HG02759 (cell line): ENCODE measurements at regions not wholly inside any gene's neighbourhood (a gene's known extent, or its start where the extent isn't known, plus 50 kb on each side); places are given as distances from the start of the nearest gene placed in this dataset.
A peak's percentile ranks its signal among the peaks of the same experiment; 100 is the strongest.

Experiments used
- ATAC-seq: cut with Tn5 transposase; IDR thresholded peaks from one replicate; pipeline ENCODE4 v1.9.1; 2021; ENCODE audit warnings: mild to moderate bottlenecking, moderate library complexity; ENCODE audit not compliant: unreplicated experiment

DNA sequence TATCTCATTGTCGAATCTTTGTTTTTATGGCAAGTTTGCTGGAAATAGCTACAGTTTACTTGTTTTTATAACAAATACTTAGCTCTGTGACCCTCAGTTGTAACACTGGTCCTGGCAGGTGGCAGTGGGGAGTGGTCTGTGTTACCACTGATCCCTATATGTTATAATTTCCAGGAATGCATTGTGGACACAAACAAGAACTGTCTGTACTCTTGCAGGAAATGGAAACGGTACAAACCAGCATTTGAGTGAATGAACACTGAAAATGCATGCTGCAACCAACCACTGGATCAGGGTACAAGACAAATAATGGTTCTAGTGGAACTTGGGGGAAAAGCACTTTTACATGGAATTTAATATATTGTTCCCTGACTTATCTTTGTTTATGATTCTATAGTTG lies 66.5 kb upstream of the PJA2 start:
- ATAC-seq: no peak

DNA sequence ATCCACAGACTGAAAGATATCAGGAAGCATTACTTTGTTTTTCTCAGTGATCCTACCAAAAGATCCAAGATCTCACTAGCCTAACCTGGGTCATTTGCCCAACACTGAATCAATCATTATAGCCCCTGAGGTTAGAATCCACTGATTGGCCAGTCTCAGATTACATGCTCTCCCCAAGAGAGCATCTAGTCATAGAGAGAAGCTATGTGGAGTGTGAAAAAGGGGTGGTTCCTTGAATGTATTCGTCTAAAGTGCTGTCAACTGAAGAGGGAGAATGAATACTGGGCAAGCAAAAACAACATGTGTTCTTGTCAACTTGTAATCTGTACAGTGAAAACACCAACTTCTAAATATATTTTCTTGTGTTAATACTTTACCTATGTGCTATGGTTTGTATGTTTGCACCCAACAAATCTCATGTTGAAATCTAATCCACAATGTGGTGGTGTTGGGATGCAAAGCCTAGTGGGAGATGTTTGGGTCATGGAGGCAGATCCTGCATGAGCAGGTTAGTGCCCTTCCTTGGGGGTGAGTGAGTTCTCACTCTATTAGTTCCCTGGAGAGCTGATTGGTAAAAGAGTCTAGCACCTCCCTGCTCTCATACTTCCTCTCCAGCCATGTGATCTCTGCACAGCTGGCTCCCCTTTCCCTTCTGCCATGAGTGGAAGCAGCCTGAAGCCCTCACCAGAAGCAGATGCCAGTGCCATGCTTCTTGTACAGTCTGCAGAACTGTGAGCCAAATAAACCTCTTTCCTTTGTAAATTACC lies 60.3 kb upstream of the PJA2 start:
- no peak for ATAC-seq

DNA sequence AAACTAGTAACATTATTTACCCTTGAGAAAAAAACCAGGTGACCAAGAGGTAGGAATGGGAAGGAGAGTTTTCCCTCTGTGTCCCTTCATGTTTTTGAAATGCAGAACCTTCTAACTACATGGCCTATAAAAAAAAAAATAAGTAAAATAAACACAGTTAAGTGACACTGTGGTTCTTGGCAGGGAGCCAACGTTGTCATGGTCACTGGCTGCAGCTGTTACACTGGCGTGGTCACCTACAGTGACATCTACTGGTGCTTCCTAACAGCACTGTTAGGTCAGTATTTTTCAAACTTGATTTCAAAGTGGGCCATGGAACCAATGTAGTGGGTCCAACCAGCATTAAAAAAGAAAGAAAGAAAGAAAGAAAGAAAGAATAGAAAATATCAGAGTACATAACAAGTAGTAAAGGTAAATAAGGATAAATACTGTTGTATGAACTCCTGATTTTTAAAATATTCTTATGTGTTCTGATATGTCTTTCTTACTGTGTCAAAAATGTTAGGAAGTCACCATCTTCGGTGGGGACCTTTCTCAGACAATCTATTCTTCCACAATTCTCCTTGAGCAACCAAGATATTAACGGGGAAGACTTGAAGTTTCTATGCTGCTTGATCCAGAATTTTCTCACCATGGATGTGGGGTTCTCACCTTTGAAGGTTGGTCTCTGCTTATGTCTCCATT lies 59.1 kb upstream of the PJA2 start:
- ATAC-seq: peak; percentile 96

DNA sequence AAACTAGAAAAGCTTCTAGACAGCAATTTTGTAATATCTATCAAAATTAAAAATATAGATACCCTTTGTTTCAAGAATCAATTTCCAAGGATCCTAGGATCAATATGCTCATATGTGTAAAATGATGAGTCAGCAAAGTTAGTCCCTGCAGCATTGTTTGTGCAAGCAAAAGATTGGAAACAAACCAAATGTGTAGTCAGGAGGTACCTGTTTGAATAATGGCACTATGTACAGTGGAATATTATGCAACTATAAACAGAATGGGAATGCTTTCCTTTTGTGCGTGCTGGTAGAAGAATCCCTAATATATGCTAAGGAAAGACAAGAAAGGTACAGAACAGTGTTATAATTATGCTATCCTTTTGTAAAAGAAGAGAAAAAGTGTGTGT lies 58.5 kb upstream of the PJA2 start:
- no peak for ATAC-seq

DNA sequence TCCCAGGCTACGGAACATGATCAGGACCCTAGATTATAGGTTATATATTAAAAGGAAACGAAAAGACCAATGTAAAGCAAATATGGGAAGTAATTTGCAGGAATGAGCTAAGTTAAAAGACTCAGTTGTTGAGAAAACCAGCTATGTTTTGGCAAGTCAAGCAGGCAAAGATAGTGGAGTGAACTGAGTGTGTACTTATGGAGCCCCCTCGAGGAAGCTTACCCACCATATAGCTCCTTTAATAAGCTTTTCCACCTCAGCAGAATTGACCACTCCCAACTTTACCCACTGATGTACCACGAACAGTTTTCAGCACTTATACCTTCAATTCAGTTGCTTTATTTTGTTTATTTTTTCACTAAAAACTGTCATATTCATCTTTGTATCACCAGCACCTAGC lies 57.3 kb upstream of the PJA2 start:
- no peak for ATAC-seq
